HepG2 (cell line): ENCODE measurements at regions not wholly inside any gene's neighbourhood (a gene's known extent, or its start where the extent isn't known, plus 50 kb on each side); places are given as distances from the start of the nearest gene placed in this dataset.

Experiments
- CTCF ChIP-seq: sonication (generic); formaldehyde crosslinking; IDR thresholded peaks from 2 replicates; pipeline ENCODE4 v1.5.0; 2020; ENCODE audit warnings: mild to moderate bottlenecking, missing genetic modification reagents, moderate library complexity
- FUBP1 ChIP-seq: sonication (generic); formaldehyde crosslinking; IDR thresholded peaks from 2 replicates; pipeline ENCODE4 v1.5.1; 2020; ENCODE audit warnings: missing genetic modification reagents, mild to moderate bottlenecking, borderline replicate concordance
- MIER3 ChIP-seq: IDR thresholded peaks from 2 replicates; pipeline ENCODE4 v1.6.1; 2016; ENCODE audit warnings: missing compliant biosample characterization, borderline replicate concordance
- SNAPC5 ChIP-seq: sonication (generic); formaldehyde crosslinking; IDR thresholded peaks from 2 replicates; pipeline ENCODE4 v1.8.1; 2023; ENCODE audit warnings: mild to moderate bottlenecking, missing genetic modification reagents, borderline replicate concordance
- SP2 ChIP-seq: sonication (generic); formaldehyde crosslinking; IDR thresholded peaks from 2 replicates; pipeline ENCODE4 v1.5.1; 2020; ENCODE audit warnings: mild to moderate bottlenecking, missing genetic modification reagents
- TARDBP ChIP-seq: sonication (generic); formaldehyde crosslinking; IDR thresholded peaks from 2 replicates; pipeline ENCODE4 v1.8.0; 2022; ENCODE audit warnings: mild to moderate bottlenecking, missing genetic modification reagents
- TEAD3 ChIP-seq: optimal IDR thresholded peaks from 2 replicates; pipeline ENCODE3; 2016; ENCODE audit warnings: borderline replicate concordance
- ZBTB26 ChIP-seq: IDR thresholded peaks from 2 replicates; pipeline ENCODE4 v1.6.1; 2016; ENCODE audit warnings: missing compliant biosample characterization, missing genetic modification reagents, borderline replicate concordance
- ZNF687 ChIP-seq: sonication (generic); formaldehyde crosslinking; IDR thresholded peaks from 2 replicates; pipeline ENCODE4 v1.5.1; 2020; ENCODE audit warnings: mild to moderate bottlenecking, missing genetic modification reagents, moderate library complexity
- ZNF709 ChIP-seq: sonication (generic); formaldehyde crosslinking; IDR thresholded peaks from 2 replicates; pipeline ENCODE4 v1.5.0; 2020; ENCODE audit warnings: mild to moderate bottlenecking, missing genetic modification reagents

- TF ChIP-seq CTCF (CRISPR knock-in tag) (no peak), MIER3 (no peak), SP2 (CRISPR knock-in tag) (no peak), SNAPC5 (CRISPR knock-in tag) (no peak), TARDBP (CRISPR knock-in tag) (no peak), FUBP1 (CRISPR knock-in tag) (no peak), TEAD3 (no peak), ZNF709 (CRISPR knock-in tag) (no peak), ZNF687 (CRISPR knock-in tag) (no peak), ZBTB26 (CRISPR knock-in tag) (no peak)
Observed at GRCh38 chr18:44280479-44280878, 400.2 kb upstream of the SETBP1 start.
